ENCODE measurements at regions not wholly inside any gene's neighbourhood (a gene's known extent, or its start where the extent isn't known, plus 50 kb on each side); places are given as distances from the start of the nearest gene placed in this dataset.

DNA sequence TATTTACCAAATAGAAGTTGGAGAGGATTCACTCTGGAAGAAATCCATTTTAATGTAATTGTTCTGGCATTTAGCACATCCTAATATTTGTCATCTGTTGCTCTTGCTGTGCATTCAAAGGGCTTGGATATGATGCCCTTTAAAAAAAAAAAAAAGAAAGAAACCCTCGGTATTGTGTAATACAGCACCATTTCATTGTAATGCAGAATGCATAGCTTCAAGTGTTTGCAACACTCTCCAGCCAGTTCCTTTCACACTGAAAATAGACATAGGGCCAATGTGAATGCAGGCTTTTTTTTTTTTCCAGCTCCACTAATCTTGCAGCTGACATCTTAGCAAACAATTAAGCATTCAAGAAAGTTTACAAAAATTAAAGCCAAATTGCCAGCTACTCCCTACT, 197.4 kb upstream of the POU3F2 start:
- TF ChIP-seq, protein P1, sequence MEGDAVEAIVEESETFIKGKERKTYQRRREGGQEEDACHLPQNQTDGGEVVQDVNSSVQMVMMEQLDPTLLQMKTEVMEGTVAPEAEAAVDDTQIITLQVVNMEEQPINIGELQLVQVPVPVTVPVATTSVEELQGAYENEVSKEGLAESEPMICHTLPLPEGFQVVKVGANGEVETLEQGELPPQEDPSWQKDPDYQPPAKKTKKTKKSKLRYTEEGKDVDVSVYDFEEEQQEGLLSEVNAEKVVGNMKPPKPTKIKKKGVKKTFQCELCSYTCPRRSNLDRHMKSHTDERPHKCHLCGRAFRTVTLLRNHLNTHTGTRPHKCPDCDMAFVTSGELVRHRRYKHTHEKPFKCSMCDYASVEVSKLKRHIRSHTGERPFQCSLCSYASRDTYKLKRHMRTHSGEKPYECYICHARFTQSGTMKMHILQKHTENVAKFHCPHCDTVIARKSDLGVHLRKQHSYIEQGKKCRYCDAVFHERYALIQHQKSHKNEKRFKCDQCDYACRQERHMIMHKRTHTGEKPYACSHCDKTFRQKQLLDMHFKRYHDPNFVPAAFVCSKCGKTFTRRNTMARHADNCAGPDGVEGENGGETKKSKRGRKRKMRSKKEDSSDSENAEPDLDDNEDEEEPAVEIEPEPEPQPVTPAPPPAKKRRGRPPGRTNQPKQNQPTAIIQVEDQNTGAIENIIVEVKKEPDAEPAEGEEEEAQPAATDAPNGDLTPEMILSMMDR (conservative IDR thresholded peaks at IDR 0.05) = no peak
- no peak overlapping the region for H3K27ac ChIP-seq

GRCh38 chr6:98639089-98639635, 195.2 kb upstream of the POU3F2 start:
- TF ChIP-seq, protein P1 (conservative IDR thresholded peaks at IDR 0.05) = no peak
- no peak overlapping the region for H3K27ac ChIP-seq

DNA sequence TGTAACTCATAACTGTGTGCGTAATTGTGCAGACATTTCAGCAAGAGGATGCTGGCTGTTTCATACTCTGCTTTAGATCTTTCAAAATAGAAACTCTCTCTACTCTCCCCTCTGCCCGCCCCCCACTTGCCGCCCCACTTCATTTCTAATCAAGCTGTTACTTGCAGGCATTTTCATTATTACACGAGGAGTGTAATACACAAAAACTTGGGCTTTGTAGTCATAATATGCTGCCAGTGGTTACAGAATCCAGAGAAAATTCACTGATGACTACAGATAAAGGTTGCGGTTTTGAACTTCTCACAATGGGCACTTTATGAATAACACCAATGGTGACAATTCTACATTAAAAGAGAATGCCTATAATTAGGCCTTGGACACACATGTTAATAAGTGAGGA, 194.0 kb upstream of the POU3F2 start:
- TF ChIP-seq, protein P1 (conservative IDR thresholded peaks at IDR 0.05) = no peak

DNA sequence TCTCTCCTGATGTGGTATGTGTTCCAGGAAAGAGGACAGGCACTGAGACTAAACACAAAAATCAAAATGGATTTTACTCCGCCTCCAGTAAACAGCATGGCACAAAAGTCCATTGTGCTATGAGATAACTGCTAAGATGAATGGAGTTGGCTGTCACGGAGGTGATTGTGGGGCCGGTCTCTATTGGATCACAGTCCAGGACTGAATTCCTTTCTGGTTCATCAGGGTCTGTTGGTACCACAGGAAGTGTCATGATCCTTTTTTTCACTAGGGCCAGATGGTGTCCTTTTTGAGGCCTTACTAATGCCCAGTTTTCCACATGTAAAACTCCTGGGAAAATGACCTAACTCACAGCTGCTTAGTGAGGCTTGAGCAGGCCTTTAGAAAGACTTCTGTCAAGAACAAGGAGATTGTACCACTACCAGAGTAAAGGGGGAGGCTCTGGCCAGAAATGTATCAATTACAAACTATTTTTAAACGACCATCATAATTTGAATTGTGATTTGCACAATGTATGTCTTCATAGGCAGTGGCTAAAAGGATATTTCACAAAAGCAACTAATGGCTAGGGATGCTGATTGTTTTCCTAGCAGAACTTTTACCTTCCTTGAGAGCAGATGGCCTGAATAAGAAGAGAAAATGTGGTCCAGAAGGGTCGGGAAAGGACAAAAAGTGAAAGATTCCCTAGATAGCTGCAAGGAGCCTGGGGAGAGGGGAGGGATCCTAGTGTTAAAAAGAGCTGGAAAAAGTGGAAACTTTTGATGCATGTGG, 192.2 kb upstream of the POU3F2 start:
- no peak overlapping the region for H3K27ac ChIP-seq
- TF ChIP-seq, protein P1 (conservative IDR thresholded peaks at IDR 0.05) = no peak

More for the DNA sequence above, 194.0 kb upstream of the POU3F2 start:
- no peak overlapping the region for H3K27ac ChIP-seq

- TF ChIP-seq, protein P1 (conservative IDR thresholded peaks at IDR 0.05) = no peak
- H3K27ac ChIP-seq = no peak overlapping the region
These were observed 190.3 kb upstream of the POU3F2 start for GRCh38 chr6:98644063-98644462.

DNA sequence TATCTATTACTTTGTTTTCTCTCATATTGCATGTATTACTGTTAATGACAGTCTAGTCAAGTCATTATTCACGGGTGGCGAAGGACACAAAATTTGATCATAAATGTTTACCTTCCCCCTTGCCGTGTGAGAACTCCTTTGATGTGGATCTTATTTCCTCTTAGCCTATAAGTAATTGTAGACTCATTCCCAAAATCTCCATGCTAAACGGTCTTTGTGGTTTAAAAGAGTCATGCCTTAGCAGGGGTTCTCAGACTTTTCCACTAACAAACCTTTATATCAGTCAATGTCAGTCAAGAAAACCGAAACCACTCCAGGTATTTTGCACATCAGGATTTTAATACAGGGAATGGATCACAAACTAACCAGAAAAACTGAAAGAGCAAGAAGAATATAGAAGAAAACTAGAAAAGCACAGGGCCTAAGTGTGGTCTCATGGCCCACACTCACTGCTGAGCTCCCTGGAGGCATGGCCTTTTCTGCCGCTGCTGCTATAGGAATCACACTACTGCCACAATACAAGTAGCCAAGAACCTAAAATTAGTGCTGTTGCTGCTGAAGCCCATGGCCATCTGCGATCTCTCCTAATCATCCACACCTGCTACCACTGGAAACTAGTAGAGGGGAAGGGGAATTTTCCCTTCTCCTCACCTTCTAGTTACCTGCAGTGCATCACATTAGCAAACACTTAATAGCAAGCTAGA, 186.0 kb upstream of the POU3F2 start:
- H3K27ac ChIP-seq = no peak overlapping the region
- TF ChIP-seq, protein P1 (conservative IDR thresholded peaks at IDR 0.05) = no peak

GRCh38 chr6:98650941-98651340, 183.4 kb upstream of the POU3F2 start:
- H3K27ac ChIP-seq = no peak overlapping the region
- TF ChIP-seq, protein P1 (conservative IDR thresholded peaks at IDR 0.05) = no peak
